ENCODE measurements at regions not wholly inside any gene's neighbourhood (a gene's known extent, or its start where the extent isn't known, plus 50 kb on each side); places are given as distances from the start of the nearest gene placed in this dataset.
"Not testable (repeated sequence)": the region's sequence is repeated elsewhere in the genome, so short reads cannot be mapped to it uniquely, and the experiment has no call there.

- 86% methylated on average over 5 of the region's 7 CpGs for WGBS (ENCODE audit: insufficient coverage)
- no peak for DNase-seq
Measured at GRCh38 chr1:224014330-224014649, 99.6 kb upstream of the FBXO28 start.

GRCh38 chr1:224013626-224014329 is 100.1 kb upstream of the FBXO28 start:
- peaks cover 3 to 28% (median 17%) of the 10 kb centered on the region in 5 experiments for H3K9me3 ChIP-seq (ENCODE audit: control extremely low read depth in 1 of 5, control insufficient read depth in 4 of 5, insufficient read depth in 2 of 5, low read depth in 1 of 5, low read length in 4 of 5)
- H3K4me3 ChIP-seq (ENCODE audit: control insufficient read depth in 1 of 7, extremely low read depth in 1 of 7, insufficient read depth in 4 of 7, low read depth in 2 of 7, low read length in 6 of 7); H3K27me3 ChIP-seq (replicated peaks in 2 of 5; ENCODE audit: control insufficient read depth in 4 of 5, insufficient read depth in 5 of 5, low read length in 4 of 5); CTCF ChIA-PET; DNase-seq; H3K4me1 ChIP-seq (ENCODE audit: control extremely low read depth in 1 of 4, control insufficient read depth in 4 of 4, insufficient read depth in 4 of 4, low read length in 3 of 4); H3K27ac ChIP-seq (ENCODE audit: insufficient read depth in 1 of 2, low read depth in 1 of 2, low read length in 2 of 2, poor library complexity in 1 of 2, severe bottlenecking in 2 of 2); H3K36me3 ChIP-seq (ENCODE audit: control insufficient read depth in 4 of 4, insufficient read depth in 4 of 4, low read length in 3 of 4); POLR2A ChIA-PET: not testable (repeated sequence)
- WGBS (ENCODE audit: insufficient coverage) = 90% methylated on average over 26 of the region's 28 CpGs

More at GRCh38 chr1:224014330-224014649, 99.6 kb upstream of the FBXO28 start:
- Histone ChIP-seq H3K36me3 (ENCODE audit: control insufficient read depth in 4 of 4, insufficient read depth in 4 of 4, low read length in 3 of 4) (no peaks in the 10 kb centered on the region), H3K27me3 (replicated peaks in 2 of 5; ENCODE audit: control insufficient read depth in 4 of 5, insufficient read depth in 5 of 5, low read length in 4 of 5) (no peaks in the 10 kb centered on the region), H3K27ac (ENCODE audit: insufficient read depth in 1 of 2, low read depth in 1 of 2, low read length in 2 of 2, poor library complexity in 1 of 2, severe bottlenecking in 2 of 2) (no peak overlapping the region), H3K9me3 (ENCODE audit: control extremely low read depth in 1 of 5, control insufficient read depth in 4 of 5, insufficient read depth in 2 of 5, low read depth in 1 of 5, low read length in 4 of 5) (peaks cover 3 to 28% (median 17%) of the 10 kb centered on the region in 5 experiments), H3K4me1 (ENCODE audit: control extremely low read depth in 1 of 4, control insufficient read depth in 4 of 4, insufficient read depth in 4 of 4, low read length in 3 of 4) (no peaks in the 10 kb centered on the region), H3K4me3 (ENCODE audit: control insufficient read depth in 1 of 7, extremely low read depth in 1 of 7, insufficient read depth in 4 of 7, low read depth in 2 of 7, low read length in 6 of 7) (no peak overlapping the region)
- ChIA-PET CTCF (no interaction called here), POLR2A (no interaction called here)

DNA sequence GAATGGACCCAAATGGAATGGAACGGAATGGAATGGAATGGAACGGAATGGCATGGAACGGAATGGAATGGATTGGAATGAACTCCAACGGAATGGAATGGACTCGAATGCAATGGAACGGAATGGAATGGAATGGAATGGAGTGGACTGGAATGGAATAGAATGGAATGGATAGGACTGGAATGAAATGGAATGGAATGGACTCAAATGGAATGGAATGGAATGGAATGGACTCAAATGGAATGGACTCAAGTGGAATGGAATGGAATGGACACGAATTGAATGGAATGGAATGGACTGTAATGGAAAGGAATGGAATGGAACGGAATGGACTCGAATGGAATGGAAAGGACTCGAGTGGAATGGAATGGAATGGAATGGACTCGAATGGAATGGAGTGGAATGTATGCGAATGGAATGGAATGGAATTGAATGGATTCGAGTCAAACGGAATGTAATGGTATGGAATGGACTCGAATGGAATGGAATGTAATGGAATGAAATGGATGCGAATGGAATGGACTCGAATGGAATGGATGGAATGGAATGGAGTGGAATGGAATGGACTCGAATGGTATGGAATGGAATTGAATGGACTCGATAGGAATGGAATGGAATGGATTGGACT is 101.0 kb upstream of the FBXO28 start:
- 94% methylated on average over 19 of the region's 19 CpGs for WGBS (ENCODE audit: insufficient coverage)
- POLR2A ChIA-PET; H3K27me3 ChIP-seq (replicated peaks in 2 of 5; ENCODE audit: control insufficient read depth in 4 of 5, insufficient read depth in 5 of 5, low read length in 4 of 5); H3K4me3 ChIP-seq (ENCODE audit: control insufficient read depth in 1 of 7, extremely low read depth in 1 of 7, insufficient read depth in 4 of 7, low read depth in 2 of 7, low read length in 6 of 7); H3K36me3 ChIP-seq (ENCODE audit: control insufficient read depth in 4 of 4, insufficient read depth in 4 of 4, low read length in 3 of 4); CTCF ChIA-PET; H3K27ac ChIP-seq (ENCODE audit: insufficient read depth in 1 of 2, low read depth in 1 of 2, low read length in 2 of 2, poor library complexity in 1 of 2, severe bottlenecking in 2 of 2); DNase-seq; H3K4me1 ChIP-seq (ENCODE audit: control extremely low read depth in 1 of 4, control insufficient read depth in 4 of 4, insufficient read depth in 4 of 4, low read length in 3 of 4): not testable (repeated sequence)
- H3K9me3 ChIP-seq (ENCODE audit: control extremely low read depth in 1 of 5, control insufficient read depth in 4 of 5, insufficient read depth in 2 of 5, low read depth in 1 of 5, low read length in 4 of 5) = peaks cover 3 to 28% (median 17%) of the 10 kb centered on the region in 5 experiments

- H3K4me1 ChIP-seq (ENCODE audit: control extremely low read depth in 1 of 4, control insufficient read depth in 4 of 4, insufficient read depth in 4 of 4, low read length in 3 of 4); H3K36me3 ChIP-seq (ENCODE audit: control insufficient read depth in 4 of 4, insufficient read depth in 4 of 4, low read length in 3 of 4); H3K27ac ChIP-seq (ENCODE audit: insufficient read depth in 1 of 2, low read depth in 1 of 2, low read length in 2 of 2, poor library complexity in 1 of 2, severe bottlenecking in 2 of 2); POLR2A ChIA-PET; DNase-seq; H3K27me3 ChIP-seq (replicated peaks in 2 of 5; ENCODE audit: control insufficient read depth in 4 of 5, insufficient read depth in 5 of 5, low read length in 4 of 5); CTCF ChIA-PET; H3K4me3 ChIP-seq (ENCODE audit: control insufficient read depth in 1 of 7, extremely low read depth in 1 of 7, insufficient read depth in 4 of 7, low read depth in 2 of 7, low read length in 6 of 7): not testable (repeated sequence)
- 84% methylated on average over 13 of the region's 15 CpGs for WGBS (ENCODE audit: insufficient coverage)
- H3K9me3 ChIP-seq (ENCODE audit: control extremely low read depth in 1 of 5, control insufficient read depth in 4 of 5, insufficient read depth in 2 of 5, low read depth in 1 of 5, low read length in 4 of 5) = peaks cover 3 to 28% (median 17%) of the 10 kb centered on the region in 5 experiments
Measured at GRCh38 chr1:224012162-224012561, 101.7 kb upstream of the FBXO28 start.

GRCh38 chr1:224011751-224012150 is 102.2 kb upstream of the FBXO28 start:
- POLR2A ChIA-PET; CTCF ChIA-PET; H3K4me3 ChIP-seq (ENCODE audit: control insufficient read depth in 1 of 7, extremely low read depth in 1 of 7, insufficient read depth in 4 of 7, low read depth in 2 of 7, low read length in 6 of 7); H3K27ac ChIP-seq (ENCODE audit: insufficient read depth in 1 of 2, low read depth in 1 of 2, low read length in 2 of 2, poor library complexity in 1 of 2, severe bottlenecking in 2 of 2); DNase-seq; H3K36me3 ChIP-seq (ENCODE audit: control insufficient read depth in 4 of 4, insufficient read depth in 4 of 4, low read length in 3 of 4); H3K27me3 ChIP-seq (replicated peaks in 2 of 5; ENCODE audit: control insufficient read depth in 4 of 5, insufficient read depth in 5 of 5, low read length in 4 of 5); H3K4me1 ChIP-seq (ENCODE audit: control extremely low read depth in 1 of 4, control insufficient read depth in 4 of 4, insufficient read depth in 4 of 4, low read length in 3 of 4): not testable (repeated sequence)
- WGBS (ENCODE audit: insufficient coverage) = 93% methylated on average over 3 of the region's 7 CpGs
- H3K9me3 ChIP-seq (ENCODE audit: control extremely low read depth in 1 of 5, control insufficient read depth in 4 of 5, insufficient read depth in 2 of 5, low read depth in 1 of 5, low read length in 4 of 5) = peaks cover 3 to 29% (median 17%) of the 10 kb centered on the region in 5 experiments

- H3K27ac ChIP-seq (ENCODE audit: insufficient read depth in 1 of 2, low read depth in 1 of 2, low read length in 2 of 2, poor library complexity in 1 of 2, severe bottlenecking in 2 of 2); POLR2A ChIA-PET; CTCF ChIA-PET; H3K4me3 ChIP-seq (ENCODE audit: control insufficient read depth in 1 of 7, extremely low read depth in 1 of 7, insufficient read depth in 4 of 7, low read depth in 2 of 7, low read length in 6 of 7); H3K36me3 ChIP-seq (ENCODE audit: control insufficient read depth in 4 of 4, insufficient read depth in 4 of 4, low read length in 3 of 4); H3K4me1 ChIP-seq (ENCODE audit: control extremely low read depth in 1 of 4, control insufficient read depth in 4 of 4, insufficient read depth in 4 of 4, low read length in 3 of 4); H3K27me3 ChIP-seq (replicated peaks in 2 of 5; ENCODE audit: control insufficient read depth in 4 of 5, insufficient read depth in 5 of 5, low read length in 4 of 5); DNase-seq: not testable (repeated sequence)
- H3K9me3 ChIP-seq (ENCODE audit: control extremely low read depth in 1 of 5, control insufficient read depth in 4 of 5, insufficient read depth in 2 of 5, low read depth in 1 of 5, low read length in 4 of 5) = peaks cover 3 to 29% (median 17%) of the 10 kb centered on the region in 5 experiments
- 100% methylated on average over 4 of the region's 7 CpGs for WGBS (ENCODE audit: insufficient coverage)
Measured at GRCh38 chr1:224011153-224011552, 102.8 kb upstream of the FBXO28 start.

GRCh38 chr1:224005973-224006372 is 107.9 kb upstream of the FBXO28 start:
- POLR2A ChIA-PET; H3K27me3 ChIP-seq (replicated peaks in 2 of 5; ENCODE audit: control insufficient read depth in 4 of 5, insufficient read depth in 5 of 5, low read length in 4 of 5); H3K36me3 ChIP-seq (ENCODE audit: control insufficient read depth in 4 of 4, insufficient read depth in 4 of 4, low read length in 3 of 4); H3K4me1 ChIP-seq (ENCODE audit: control extremely low read depth in 1 of 4, control insufficient read depth in 4 of 4, insufficient read depth in 4 of 4, low read length in 3 of 4); DNase-seq; CTCF ChIA-PET; H3K27ac ChIP-seq (ENCODE audit: insufficient read depth in 1 of 2, low read depth in 1 of 2, low read length in 2 of 2, poor library complexity in 1 of 2, severe bottlenecking in 2 of 2); H3K4me3 ChIP-seq (ENCODE audit: control insufficient read depth in 1 of 7, extremely low read depth in 1 of 7, insufficient read depth in 4 of 7, low read depth in 2 of 7, low read length in 6 of 7); H3K9me3 ChIP-seq (ENCODE audit: control extremely low read depth in 1 of 5, control insufficient read depth in 4 of 5, insufficient read depth in 2 of 5, low read depth in 1 of 5, low read length in 4 of 5): not testable (repeated sequence)
- 100% methylated on average over 2 of the region's 3 CpGs for WGBS (ENCODE audit: insufficient coverage)
